Pancreas (tissue), 10 donors: ENCODE measurements at regions not wholly inside any gene's neighbourhood (a gene's known extent, or its start where the extent isn't known, plus 50 kb on each side); places are given as distances from the start of the nearest gene placed in this dataset.

Source experiments
- ATAC-seq, 4 donors: fragments of 200-7000 bp; cut with Tn5 transposase; one replicate each; pipeline versions ENCODE4 v1.8.0 to v1.9.1; 2020; ENCODE audit warnings: mild to moderate bottlenecking in 4 of 4, moderate library complexity in 4 of 4
- DNase-seq, 6 donors: peaks; one replicate each; pipeline ENCODE4 v3.0.0-alpha.2; 2020
- FAIRE-seq: peaks from 2 replicates; lab custom pipeline; 2012; peaks lifted over from hg19 to GRCh38; lab: Jason Lieb, UNC
- H3K27ac ChIP-seq, 4 donors: fragments of 200-600 bp; sonication (generic); 1 replicate in 3 of 4; 2 replicates in 1 of 4; pipeline versions ENCODE4 v1.5.0 to v1.8.0; 2020
- H3K27me3 ChIP-seq, 4 donors: fragments of 200-600 bp; one replicate each; pipeline ENCODE4 v1.8.0; 2021
- H3K36me3 ChIP-seq, 3 donors: fragments of 200-600 bp; sonication (generic) in 1 of 3; one replicate each; pipeline versions ENCODE4 v1.5.0 to v1.8.0; 2020 to 2021
- H3K4me1 ChIP-seq, 3 donors: fragments of 200-600 bp; one replicate each; pipeline ENCODE4 v1.8.0; 2021
- H3K4me3 ChIP-seq, 4 donors: fragments of 200-600 bp; sonication (generic) in 2 of 4; one replicate each; pipeline versions ENCODE4 v1.5.0 to v1.8.0; 2020 to 2021
- H3K9me3 ChIP-seq, 4 donors: fragments of 200-600 bp; one replicate each; pipeline ENCODE4 v1.8.0; 2021
- CTCF ChIP-seq, 4 donors: fragments of 200-600 bp; sonication (generic) in 3 of 4; IDR thresholded peaks; one replicate each; pipeline versions ENCODE4 v1.5.0 to v1.8.0; 2021; ENCODE audit warnings: antibody characterized with exemption in 4 of 4
- WGBS, 2 donors: extraction: QIAGEN DNeasy Blood & Tissue Kit; methylation state at CpG; one replicate each; pipeline ENCODE4 v1.1.7; 2013; 5-methylcytosine and 5-hydroxymethylcytosine counted together
- intact Hi-C, 3 donors: fragments of 100-400 bp; cut with DNase I; formaldehyde crosslinking; loops; one replicate each; pipeline versions ENCODE4 v1.11.1 to v1.14.2; 2022
- donor health status: healthy with polysubstance abuse.
- donor health status: DM: no; HTN: no; CAD: no; lungs with moderate emphysema.
- donor health status: DM: no; HTN: no; CAD: no.
- donor health status: control.
- donor health status: control.
- donor health status: Bipolar disorder and iron deficiency.
- donor health status: DM: yes; HTN: yes; CAD: no.
- donor health status: DM: no; HTN: no; CAD: no.
- donor health status: DM: no; HTN: no; CAD: no.
- donor health status: DM: yes; HTN: yes; CAD: no.

- Histone ChIP-seq H3K9me3 (no peaks in the 10 kb centered on the region), H3K27ac (no peak overlapping the region), H3K4me3 (no peak overlapping the region), H3K4me1 (no peaks in the 10 kb centered on the region), H3K36me3 (no peaks in the 10 kb centered on the region), H3K27me3 (no peaks in the 10 kb centered on the region)
- no peak for TF ChIP-seq CTCF (IDR thresholded peaks at IDR 0.05)
- ATAC-seq = no peak
- FAIRE-seq = no peak
- DNase-seq = no peak
- intact Hi-C loops = no loop called here
Observed at GRCh38 chr5:125890511-125890931, 532.7 kb upstream of the GRAMD2B start.

DNA sequence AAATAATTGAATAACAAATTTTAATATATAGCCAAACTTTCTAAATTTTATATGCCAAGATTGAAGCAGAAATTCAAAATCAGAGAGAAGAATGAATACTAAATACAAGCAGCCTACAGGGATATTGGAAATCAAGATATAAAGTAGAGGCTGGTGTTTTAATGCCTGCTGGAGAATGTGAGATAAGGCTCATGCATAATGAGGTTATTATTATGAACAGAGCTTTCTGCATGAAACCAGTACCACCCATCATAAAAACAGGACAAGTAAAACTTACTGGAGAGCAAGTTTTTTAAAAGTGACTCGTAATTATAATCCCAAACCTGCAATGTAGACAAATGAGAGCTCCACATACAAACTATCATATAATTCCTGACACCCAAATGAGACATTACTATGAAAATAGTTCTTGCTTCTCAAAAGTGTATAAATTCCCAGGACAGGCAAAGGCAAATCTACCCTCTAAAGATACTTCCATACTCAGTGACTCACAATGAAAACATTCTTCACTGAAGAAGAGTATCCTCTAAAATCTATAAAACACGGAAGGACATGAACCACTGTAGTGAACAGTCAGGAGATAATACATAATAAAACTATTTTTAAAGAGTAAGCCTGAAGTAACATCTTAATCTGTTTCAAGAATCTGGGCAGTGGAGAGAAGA lies 532.0 kb upstream of the GRAMD2B start:
- Histone ChIP-seq H3K4me3 (no peak overlapping the region), H3K9me3 (no peaks in the 10 kb centered on the region), H3K27ac (no peak overlapping the region), H3K4me1 (no peaks in the 10 kb centered on the region), H3K36me3 (no peaks in the 10 kb centered on the region), H3K27me3 (no peaks in the 10 kb centered on the region)
- TF ChIP-seq CTCF (IDR thresholded peaks at IDR 0.05) = no peak
- FAIRE-seq (no peak), ATAC-seq (no peak), DNase-seq (no peak)
- intact Hi-C loops = no loop called here
- 48 to 71% methylated on average over 2 of the region's 2 CpGs for WGBS, 2 donors

DNA sequence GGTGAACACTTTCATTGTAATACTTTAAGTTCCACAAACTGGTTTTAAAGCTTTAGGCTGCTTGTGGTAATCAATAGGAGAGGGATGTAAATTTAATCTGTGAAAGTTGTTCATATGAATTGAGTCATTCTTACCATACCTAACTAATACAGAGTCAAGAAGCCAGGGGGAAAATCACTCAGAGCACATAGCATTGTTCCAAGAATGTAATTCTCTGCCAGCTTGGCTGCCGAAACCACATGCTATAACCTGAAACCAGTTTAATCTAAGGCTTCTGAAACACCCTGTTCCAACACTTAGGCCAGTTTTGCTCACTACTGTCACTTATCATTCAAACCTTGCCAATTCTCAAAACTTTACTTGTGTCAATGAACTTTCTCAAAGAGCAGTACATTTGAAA lies 528.8 kb upstream of the GRAMD2B start:
- DNase-seq = no peak
- no peak for FAIRE-seq
- no peak for TF ChIP-seq CTCF (IDR thresholded peaks at IDR 0.05)
- 86 to 93% methylated on average over 1 of the region's 1 CpG for WGBS, 2 donors
- no peaks in the 10 kb centered on the region for H3K4me1 ChIP-seq
- intact Hi-C loops = no loop called here
- H3K27ac ChIP-seq = no peak overlapping the region
- H3K4me3 ChIP-seq = no peak overlapping the region
- H3K36me3 ChIP-seq = no peaks in the 10 kb centered on the region
- H3K27me3 ChIP-seq = no peaks in the 10 kb centered on the region
- H3K9me3 ChIP-seq = no peaks in the 10 kb centered on the region
- ATAC-seq = no peak

GRCh38 chr5:125896368-125896767 lies 526.8 kb upstream of the GRAMD2B start:
- intact Hi-C loops = no loop called here
- FAIRE-seq = peak; percentile 17
- H3K36me3 ChIP-seq = no peaks in the 10 kb centered on the region
- no peaks in the 10 kb centered on the region for H3K9me3 ChIP-seq
- H3K4me3 ChIP-seq = no peak overlapping the region
- ATAC-seq = peak in 1 of 4 donors; percentile 38
- DNase-seq = no peak
- no peaks in the 10 kb centered on the region for H3K4me1 ChIP-seq
- no peak overlapping the region for H3K27ac ChIP-seq
- 32 to 46% methylated on average over 3 of the region's 3 CpGs for WGBS, 2 donors
- TF ChIP-seq CTCF (IDR thresholded peaks at IDR 0.05) = no peak
- H3K27me3 ChIP-seq = no peaks in the 10 kb centered on the region

- no peak for DNase-seq
- H3K27ac ChIP-seq = no peak overlapping the region
- no peak for ATAC-seq
- H3K9me3 ChIP-seq = no peaks in the 10 kb centered on the region
- H3K4me3 ChIP-seq = no peak overlapping the region
- no peak for FAIRE-seq
- H3K27me3 ChIP-seq = no peaks in the 10 kb centered on the region
- H3K36me3 ChIP-seq = no peaks in the 10 kb centered on the region
- intact Hi-C loops = no loop called here
- no peaks in the 10 kb centered on the region for H3K4me1 ChIP-seq
- TF ChIP-seq CTCF (IDR thresholded peaks at IDR 0.05) = no peak
Observed at GRCh38 chr5:125897089-125897488, 526.1 kb upstream of the GRAMD2B start.
